PC-9 (cell line): ENCODE measurements at regions not wholly inside any gene's neighbourhood (a gene's known extent, or its start where the extent isn't known, plus 50 kb on each side); places are given as distances from the start of the nearest gene placed in this dataset.

Source experiments
- CTCF ChIP-seq: fragments of 200-600 bp; sonication (generic); conservative IDR thresholded peaks from 2 replicates; pipeline ENCODE4 v1.6.1; 2017; ENCODE audit warnings: mixed run types, antibody characterized with exemption, mild to moderate bottlenecking, moderate library complexity
- EZH2 ChIP-seq: fragments of 200-600 bp; sonication (generic); IDR thresholded peaks from 2 replicates; pipeline ENCODE4 v1.8.0; 2017; ENCODE audit warnings: antibody characterized with exemption, low read depth

GRCh38 chr18:22103647-22104031 lies 65.8 kb upstream of the GATA6 start:
- TF ChIP-seq CTCF, result no peak
- no peak for TF ChIP-seq EZH2
